OCI-LY3 (cell line): ENCODE measurements at regions not wholly inside any gene's neighbourhood (a gene's known extent, or its start where the extent isn't known, plus 50 kb on each side); places are given as distances from the start of the nearest gene placed in this dataset.

ENCODE experiments used
- H2AFZ ChIP-seq: fragments of 200-600, 300-600 bp; shearing (Covaris generic); 2 replicates; pipeline ENCODE4 v1.6.0; 2014; ENCODE audit warnings: antibody characterized with exemption, low read depth, low read length
- H3K27ac ChIP-seq: fragments of 200-600, 300-600 bp; sonication (generic); 2 replicates; pipeline ENCODE4 v1.5.1; 2014; ENCODE audit warnings: mild to moderate bottlenecking, low read length, moderate library complexity, mixed read lengths
- H3K27me3 ChIP-seq: fragments of 200-600, 300-600 bp; sonication (generic); 2 replicates; pipeline ENCODE4 v1.6.1; 2014; ENCODE audit warnings: low read depth, low read length, mixed read lengths
- H3K36me3 ChIP-seq: fragments of 200-600, 300-600 bp; sonication (generic); replicated peaks from 2 replicates; pipeline ENCODE3; 2014; ENCODE audit warnings: low read depth, low read length, mixed read lengths
- H3K4me1 ChIP-seq: fragments of 300-600, 200-600 bp; sonication (generic); 2 replicates; pipeline ENCODE4 v1.6.1; 2014; ENCODE audit warnings: low read length, mixed read lengths
- H3K4me2 ChIP-seq: fragments of 200-600, 300-600 bp; sonication (generic); 2 replicates; pipeline ENCODE4 v1.6.1; 2014; ENCODE audit warnings: low read length, mixed read lengths
- H3K4me3 ChIP-seq: fragments of 300-600, 200-600 bp; sonication (generic); 2 replicates; pipeline ENCODE4 v1.5.1; 2014; ENCODE audit warnings: antibody characterized with exemption, mild to moderate bottlenecking, low read length, moderate library complexity
- H3K79me2 ChIP-seq: fragments of 300-600, 200-600 bp; shearing (Covaris generic); 2 replicates; pipeline ENCODE4 v1.6.1; 2014; ENCODE audit warnings: mild to moderate bottlenecking, low read length, mixed read lengths
- H3K9ac ChIP-seq: fragments of 300-600, 200-600 bp; shearing (Covaris generic); 2 replicates; pipeline ENCODE4 v1.6.0; 2014; ENCODE audit warnings: mild to moderate bottlenecking, low read length, moderate library complexity
- H3K9me3 ChIP-seq: fragments of 200-600, 300-600 bp; shearing (Covaris generic); 2 replicates; pipeline ENCODE4 v1.6.1; 2014; ENCODE audit warnings: low read length, mixed read lengths; ENCODE audit not compliant: insufficient read depth
- H4K20me1 ChIP-seq: fragments of 200-600, 300-600 bp; sonication (generic); 2 replicates; pipeline ENCODE4 v1.6.1; 2016; ENCODE audit warnings: low read length, mixed read lengths; ENCODE audit not compliant: insufficient read depth
- EZH2phosphoT487 ChIP-seq: fragments of 200-600 bp; shearing (Covaris generic); IDR thresholded peaks from 2 replicates; pipeline ENCODE4 v1.6.1; 2018; ENCODE audit warnings: antibody characterized with exemption, mixed run types, low read depth
- TF ChIP-seq, protein P1 (sequence below): fragments of 200-600, 300-600 bp; sonication (generic); IDR thresholded peaks from 2 replicates; pipeline ENCODE4 v1.5.1; 2014; ENCODE audit warnings: antibody characterized with exemption, low read length, low read depth

GRCh38 chr5:165232509-165233028 is 1727.2 kb downstream of the MAT2B start:
- Histone ChIP-seq H3K9me3 (no peaks in the 10 kb centered on the region), H3K27me3 (no peaks in the 10 kb centered on the region), H3K9ac (no peak overlapping the region), H3K4me3 (no peak overlapping the region), H3K4me1 (no peaks in the 10 kb centered on the region), H3K27ac (no peak overlapping the region), H3K36me3 (no peaks in the 10 kb centered on the region), H4K20me1 (no peaks in the 10 kb centered on the region), H3K4me2 (no peak overlapping the region), H3K79me2 (no peaks in the 10 kb centered on the region), H2AFZ (no peak overlapping the region)
- TF ChIP-seq, protein P1, sequence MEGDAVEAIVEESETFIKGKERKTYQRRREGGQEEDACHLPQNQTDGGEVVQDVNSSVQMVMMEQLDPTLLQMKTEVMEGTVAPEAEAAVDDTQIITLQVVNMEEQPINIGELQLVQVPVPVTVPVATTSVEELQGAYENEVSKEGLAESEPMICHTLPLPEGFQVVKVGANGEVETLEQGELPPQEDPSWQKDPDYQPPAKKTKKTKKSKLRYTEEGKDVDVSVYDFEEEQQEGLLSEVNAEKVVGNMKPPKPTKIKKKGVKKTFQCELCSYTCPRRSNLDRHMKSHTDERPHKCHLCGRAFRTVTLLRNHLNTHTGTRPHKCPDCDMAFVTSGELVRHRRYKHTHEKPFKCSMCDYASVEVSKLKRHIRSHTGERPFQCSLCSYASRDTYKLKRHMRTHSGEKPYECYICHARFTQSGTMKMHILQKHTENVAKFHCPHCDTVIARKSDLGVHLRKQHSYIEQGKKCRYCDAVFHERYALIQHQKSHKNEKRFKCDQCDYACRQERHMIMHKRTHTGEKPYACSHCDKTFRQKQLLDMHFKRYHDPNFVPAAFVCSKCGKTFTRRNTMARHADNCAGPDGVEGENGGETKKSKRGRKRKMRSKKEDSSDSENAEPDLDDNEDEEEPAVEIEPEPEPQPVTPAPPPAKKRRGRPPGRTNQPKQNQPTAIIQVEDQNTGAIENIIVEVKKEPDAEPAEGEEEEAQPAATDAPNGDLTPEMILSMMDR: no peak
- TF ChIP-seq EZH2phosphoT487: no peak

- Histone ChIP-seq H3K4me3 (no peak overlapping the region), H2AFZ (no peak overlapping the region), H3K9me3 (no peaks in the 10 kb centered on the region), H3K4me1 (no peaks in the 10 kb centered on the region), H4K20me1 (no peaks in the 10 kb centered on the region), H3K36me3 (no peaks in the 10 kb centered on the region), H3K79me2 (no peaks in the 10 kb centered on the region), H3K27me3 (no peaks in the 10 kb centered on the region), H3K9ac (no peak overlapping the region), H3K4me2 (no peak overlapping the region), H3K27ac (no peak overlapping the region)
- TF ChIP-seq, protein P1: no peak
- no peak for TF ChIP-seq EZH2phosphoT487
These were observed 1736.4 kb downstream of the MAT2B start for GRCh38 chr5:165241811-165242210.

DNA sequence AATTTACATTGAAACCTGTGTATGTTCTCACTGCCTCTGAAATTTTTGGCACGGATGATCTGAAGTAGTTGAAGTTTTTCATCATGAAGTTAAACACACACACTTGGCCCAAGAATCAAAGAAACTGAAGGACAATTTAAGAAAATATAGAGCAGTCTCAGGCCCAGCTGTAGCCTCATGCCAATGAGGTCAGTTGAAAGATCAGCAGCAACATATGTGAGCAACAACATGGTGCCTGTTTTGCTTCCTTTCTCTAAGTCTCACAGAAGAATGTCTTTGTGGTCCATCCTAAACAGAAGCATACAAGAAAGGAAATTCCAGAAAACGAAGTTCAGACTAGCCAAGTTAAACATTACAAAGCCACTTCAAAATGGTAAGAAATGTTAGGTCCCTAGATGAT is 1737.2 kb downstream of the MAT2B start:
- no peak overlapping the region for H2AFZ ChIP-seq
- H3K4me1 ChIP-seq: no peaks in the 10 kb centered on the region
- no peaks in the 10 kb centered on the region for H4K20me1 ChIP-seq
- H3K9ac ChIP-seq: no peak overlapping the region
- no peak overlapping the region for H3K27ac ChIP-seq
- H3K27me3 ChIP-seq: no peaks in the 10 kb centered on the region
- H3K36me3 ChIP-seq: no peaks in the 10 kb centered on the region
- H3K79me2 ChIP-seq: no peaks in the 10 kb centered on the region
- no peaks in the 10 kb centered on the region for H3K9me3 ChIP-seq
- no peak overlapping the region for H3K4me3 ChIP-seq
- H3K4me2 ChIP-seq: no peak overlapping the region
- no peak for TF ChIP-seq EZH2phosphoT487
- TF ChIP-seq, protein P1: no peak

GRCh38 chr5:165244407-165244806 is 1739.0 kb downstream of the MAT2B start:
- TF ChIP-seq, protein P1: no peak
- no peak for TF ChIP-seq EZH2phosphoT487

More at GRCh38 chr5:165244407-165244806, 1739.0 kb downstream of the MAT2B start:
- H2AFZ ChIP-seq: no peak overlapping the region
- H3K9me3 ChIP-seq: no peaks in the 10 kb centered on the region
- no peaks in the 10 kb centered on the region for H3K79me2 ChIP-seq
- H3K9ac ChIP-seq: no peak overlapping the region
- H3K27me3 ChIP-seq: no peaks in the 10 kb centered on the region
- no peaks in the 10 kb centered on the region for H3K4me1 ChIP-seq
- H4K20me1 ChIP-seq: no peaks in the 10 kb centered on the region
- H3K4me3 ChIP-seq: no peak overlapping the region
- H3K27ac ChIP-seq: no peak overlapping the region
- no peak overlapping the region for H3K4me2 ChIP-seq
- no peaks in the 10 kb centered on the region for H3K36me3 ChIP-seq
